HG03280 (cell line): ENCODE measurements at regions not wholly inside any gene's neighbourhood (a gene's known extent, or its start where the extent isn't known, plus 50 kb on each side); places are given as distances from the start of the nearest gene placed in this dataset.
"Not testable (repeated sequence)": the region's sequence is repeated elsewhere in the genome, so short reads cannot be mapped to it uniquely, and the experiment has no call there.

Source experiments
- ATAC-seq: cut with Tn5 transposase; IDR thresholded peaks from one replicate; pipeline ENCODE4 v1.9.1; 2021; ENCODE audit warnings: mild to moderate bottlenecking, moderate library complexity; ENCODE audit not compliant: unreplicated experiment

DNA sequence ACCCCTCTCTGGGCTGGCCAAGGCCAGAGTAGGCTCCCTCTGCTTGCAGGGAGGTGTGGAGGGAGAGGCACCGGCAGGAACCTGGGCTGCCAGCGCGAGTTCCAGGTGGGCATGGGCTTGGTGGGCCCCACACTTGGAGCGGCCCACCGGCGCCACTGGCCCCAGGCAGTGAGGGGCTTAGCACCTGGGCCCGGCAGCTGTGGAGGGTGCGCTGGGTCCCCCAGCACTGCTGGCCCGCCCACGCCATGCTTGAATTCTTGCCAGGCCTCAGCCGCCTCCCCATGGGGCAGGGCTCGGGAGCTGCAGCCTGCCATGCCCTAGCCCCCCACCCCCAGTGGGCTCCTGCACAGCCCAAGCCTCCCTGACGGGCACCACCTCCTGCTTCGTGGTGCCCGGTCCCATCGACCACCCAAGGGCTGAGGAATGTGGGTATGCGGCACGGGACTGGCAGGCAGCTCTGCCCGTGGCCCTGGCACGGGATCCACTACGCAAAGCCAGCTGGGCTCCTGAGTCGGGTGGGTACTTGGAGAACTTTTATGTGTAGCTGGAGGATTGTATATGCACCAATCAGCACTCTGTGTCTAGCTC, 1648.0 kb downstream of the OLFM4 start:
- no peak for ATAC-seq

DNA sequence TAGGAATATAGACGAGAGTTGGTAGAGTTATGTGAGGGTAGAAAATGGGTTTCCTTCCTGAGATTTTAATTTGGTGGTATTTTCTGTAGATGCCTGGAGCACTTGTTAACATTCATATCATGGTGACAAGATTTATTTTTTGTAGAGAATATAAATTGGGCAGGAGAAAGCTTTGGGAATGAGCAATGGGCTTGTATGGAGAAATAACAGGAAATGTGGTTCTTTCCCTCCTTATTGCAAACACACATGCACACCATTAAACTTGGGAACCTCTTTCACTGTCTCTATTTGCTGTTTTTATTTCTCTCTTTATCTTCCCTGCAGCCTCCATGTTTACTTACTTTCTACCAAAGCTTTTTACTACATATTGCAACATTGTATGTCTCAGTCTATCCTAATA, 1653.6 kb downstream of the OLFM4 start:
- ATAC-seq, result no peak

DNA sequence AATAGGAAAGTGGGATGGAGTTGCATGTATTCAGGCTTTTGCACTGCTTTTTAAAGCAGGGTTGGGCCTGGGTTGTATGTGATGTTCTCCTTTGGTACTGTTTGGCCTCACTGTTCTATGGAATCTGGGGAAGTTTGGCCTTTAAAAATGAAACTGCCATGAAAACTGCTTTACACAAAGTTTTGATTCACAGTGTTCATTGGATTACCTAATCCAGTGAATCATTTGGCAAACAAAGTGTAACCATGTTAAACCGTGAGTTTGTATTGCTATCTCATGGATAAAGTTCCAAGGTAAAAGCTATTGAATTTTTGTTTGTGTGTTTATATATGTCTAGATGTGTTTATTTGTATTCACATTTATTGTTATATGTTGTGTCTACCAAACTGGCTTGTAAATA, 1658.6 kb downstream of the OLFM4 start:
- ATAC-seq, result no peak

DNA sequence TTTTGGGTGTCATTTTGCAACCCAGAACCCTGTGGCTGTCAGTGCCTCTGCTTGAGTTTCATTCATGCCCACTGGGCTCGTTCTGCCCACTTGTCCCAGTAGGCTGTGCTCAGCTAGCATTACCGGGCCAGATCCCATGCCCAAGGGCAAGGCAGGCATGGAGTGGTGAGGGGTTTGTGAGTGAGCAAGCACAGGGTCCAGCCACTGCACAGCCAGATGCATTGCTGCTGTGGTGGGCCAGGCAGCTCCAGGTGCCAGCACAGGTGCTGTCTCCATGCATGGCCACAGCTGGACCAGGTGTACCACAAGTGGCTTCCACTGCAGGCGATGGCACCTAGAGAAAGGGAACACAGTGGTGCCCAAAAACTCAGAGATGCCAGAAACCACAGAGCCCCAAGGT, 1671.2 kb downstream of the OLFM4 start:
- ATAC-seq, result no peak

DNA sequence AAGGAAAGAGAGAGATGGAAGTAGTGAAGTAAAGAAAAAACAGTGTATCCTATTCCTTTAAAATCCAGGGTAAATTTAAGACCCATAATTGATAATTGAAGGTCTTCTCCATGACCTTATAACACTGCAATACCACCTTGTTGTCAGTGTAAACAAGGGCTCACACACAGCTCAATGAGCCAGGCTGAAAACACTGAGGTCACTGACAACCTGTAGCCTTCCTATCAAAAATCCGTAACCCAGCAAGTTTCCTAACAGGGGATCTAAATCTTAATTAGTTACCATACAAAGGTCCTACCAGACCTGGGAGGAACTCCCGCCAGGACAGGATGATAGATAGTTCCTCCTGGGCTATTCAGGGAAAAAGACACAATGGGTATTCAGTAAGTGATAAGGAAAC, 1677.1 kb downstream of the OLFM4 start:
- no peak for ATAC-seq

DNA sequence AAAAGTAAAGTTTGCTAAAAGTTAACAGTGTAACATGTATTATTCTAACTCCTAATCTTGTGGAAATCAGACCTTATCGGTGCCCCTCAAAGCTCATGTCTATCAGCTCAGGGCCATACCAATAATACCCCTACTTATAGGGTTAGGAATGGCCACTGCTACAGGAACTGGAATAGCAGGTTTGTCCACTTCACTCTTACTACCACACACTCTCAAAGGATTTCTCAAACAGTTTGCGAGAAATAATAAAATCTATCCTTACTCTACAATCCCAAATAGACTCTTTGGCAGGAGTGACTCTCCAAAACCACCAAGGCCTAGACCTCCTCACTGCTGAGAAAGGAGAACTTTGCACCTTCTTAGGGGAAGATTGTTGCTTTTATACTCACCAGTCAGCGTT, 1677.7 kb downstream of the OLFM4 start:
- ATAC-seq, result no peak

DNA sequence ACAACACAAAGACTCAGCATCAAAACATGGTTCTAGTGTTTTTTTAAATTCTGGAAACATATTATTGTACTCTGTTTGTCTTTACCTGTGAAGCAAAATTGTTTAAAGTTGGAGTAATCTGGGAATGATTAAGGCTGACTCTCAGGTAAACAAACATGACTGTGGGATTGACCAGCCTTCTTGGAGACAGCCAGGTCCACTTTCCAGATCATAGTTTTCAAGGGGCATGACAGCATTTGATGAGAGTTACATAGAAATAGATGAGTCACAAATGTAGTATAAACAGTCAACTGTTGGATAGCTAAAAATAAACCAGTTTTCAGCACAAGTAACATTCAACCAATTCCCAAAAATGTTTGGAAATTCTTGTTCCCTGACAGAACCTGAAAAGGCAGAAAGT, 1680.9 kb downstream of the OLFM4 start:
- ATAC-seq, result no peak

DNA sequence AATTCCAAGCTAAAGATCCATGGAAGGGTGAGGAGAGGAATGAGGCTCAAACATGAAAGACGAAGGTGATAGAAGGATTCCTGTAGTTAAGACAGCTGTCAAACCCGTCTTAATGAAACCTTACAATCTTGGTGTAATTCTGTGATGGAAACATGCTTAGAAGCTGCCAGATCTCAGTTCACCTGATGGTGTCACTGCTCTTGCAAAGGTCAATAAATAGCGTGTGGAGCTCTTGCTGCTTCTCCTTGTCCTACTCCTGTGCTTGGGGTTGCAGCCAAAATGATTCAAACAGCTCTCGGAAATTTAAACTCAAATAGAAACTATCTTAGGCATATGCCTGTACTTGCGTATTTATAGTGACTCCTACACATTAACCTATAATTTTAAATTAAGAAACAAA, 1705.0 kb downstream of the OLFM4 start:
- ATAC-seq, result no peak

DNA sequence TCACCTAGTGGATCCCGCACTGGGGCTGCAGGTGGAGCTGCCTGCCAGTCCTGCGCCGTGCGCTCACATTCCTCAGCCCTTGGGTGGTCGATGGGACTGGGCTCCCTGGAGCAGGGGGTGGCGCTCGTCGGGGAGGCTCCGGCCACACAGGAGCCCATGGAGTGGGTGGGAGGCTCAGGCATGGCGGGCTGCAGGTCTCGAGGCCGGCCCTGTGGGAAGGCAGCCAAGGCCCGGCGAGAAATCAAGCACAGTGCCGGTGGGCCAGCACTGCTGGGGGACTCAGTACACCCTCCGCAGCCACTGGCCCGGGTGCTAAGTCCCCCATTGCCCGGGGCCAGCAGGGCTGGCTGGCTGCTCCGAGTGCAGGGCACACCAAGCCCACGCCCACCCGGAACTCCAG, 1708.6 kb downstream of the OLFM4 start:
- ATAC-seq, result not testable (repeated sequence)

DNA sequence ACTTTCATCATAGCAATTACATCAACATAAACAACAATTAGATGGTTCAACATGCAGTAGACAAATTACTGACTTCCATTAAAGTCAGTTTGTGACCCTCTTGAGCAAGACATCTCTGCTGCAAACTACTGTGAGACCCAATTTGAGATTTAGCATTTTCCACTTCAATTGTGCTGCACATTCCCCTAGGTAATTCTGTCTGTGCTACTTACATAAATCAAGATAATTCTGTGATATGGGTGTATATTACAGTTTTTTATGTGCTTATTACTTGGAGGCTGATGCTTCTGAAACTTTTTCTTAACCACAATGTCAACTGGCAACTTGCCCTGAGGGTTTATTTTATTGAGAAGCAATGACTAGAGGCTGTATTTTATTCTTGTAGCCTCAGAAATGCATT, 1714.4 kb downstream of the OLFM4 start:
- ATAC-seq, result no peak

DNA sequence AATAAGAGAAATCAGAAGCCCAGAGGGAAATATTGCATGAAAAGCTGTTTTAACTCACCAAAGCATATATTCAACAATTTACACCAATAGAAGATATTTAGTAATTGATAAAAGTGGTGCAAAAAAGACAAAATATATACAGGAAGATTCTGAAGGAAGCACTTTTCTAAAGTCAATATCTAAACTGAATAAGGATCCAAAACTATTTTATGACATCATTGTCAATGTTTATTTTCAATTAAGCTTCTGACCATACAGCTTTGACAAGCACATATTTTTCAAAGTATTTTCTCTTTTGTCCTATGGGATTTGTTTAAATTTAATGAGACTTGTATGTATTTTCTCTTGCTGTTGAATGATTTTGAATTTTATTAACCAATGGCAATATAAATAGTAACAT, 1716.1 kb downstream of the OLFM4 start:
- ATAC-seq, result no peak

DNA sequence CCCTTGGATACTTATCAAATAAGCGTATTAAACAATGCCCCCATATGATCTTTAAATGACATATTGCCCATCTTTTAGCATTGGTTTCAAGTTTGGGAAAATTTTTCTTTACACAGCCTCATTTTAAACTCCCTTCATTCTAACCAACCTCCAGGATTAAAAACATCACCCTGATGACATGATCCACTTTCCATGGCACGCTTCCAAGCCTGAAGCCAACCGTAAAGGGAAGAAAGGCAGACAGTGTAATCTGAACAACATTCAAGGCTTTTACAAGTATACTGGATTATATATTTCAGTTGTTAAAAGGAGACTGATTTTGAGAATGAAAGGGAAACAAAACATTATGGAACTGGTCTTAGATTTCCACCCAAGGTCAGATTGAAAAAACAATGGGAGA, 1721.9 kb downstream of the OLFM4 start:
- no peak for ATAC-seq

DNA sequence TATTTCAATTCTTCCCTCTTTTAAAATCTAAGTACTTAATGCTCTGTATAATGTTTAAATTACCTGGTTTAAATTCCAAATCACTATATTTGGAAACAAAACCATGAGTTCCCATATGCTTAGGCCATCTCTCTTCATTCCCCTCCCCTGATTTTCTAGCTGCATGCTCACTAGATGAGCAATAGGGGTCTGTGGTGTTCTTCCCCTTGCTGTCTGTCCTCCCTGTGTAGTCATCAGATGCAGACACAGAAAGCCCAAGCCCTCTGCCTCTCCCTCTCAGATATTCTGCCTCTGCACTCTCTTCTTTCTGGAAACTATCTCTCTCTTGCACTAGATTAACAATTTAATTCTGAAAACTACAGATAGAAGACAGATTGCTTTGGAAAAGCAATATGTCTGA, 1730.2 kb downstream of the OLFM4 start:
- no peak for ATAC-seq

DNA sequence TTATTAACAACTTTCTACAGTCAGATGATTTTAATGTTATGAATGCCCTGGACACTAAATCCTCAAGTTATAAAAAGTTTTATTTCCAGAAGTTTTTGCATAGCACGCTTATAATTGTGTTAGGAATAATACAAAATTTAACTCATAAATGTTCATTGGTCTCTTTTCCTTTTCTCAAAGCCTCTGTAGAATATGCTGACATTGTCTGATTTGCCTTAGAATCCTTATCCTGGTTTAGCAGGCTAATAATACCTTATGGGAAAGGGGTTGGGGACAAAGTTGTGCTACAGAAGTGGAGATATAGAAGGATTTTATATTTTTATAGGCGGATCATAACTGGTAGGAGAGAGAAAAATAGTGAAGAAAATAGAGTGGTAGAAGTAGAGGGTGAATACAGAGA, 1739.6 kb downstream of the OLFM4 start:
- no peak for ATAC-seq

DNA sequence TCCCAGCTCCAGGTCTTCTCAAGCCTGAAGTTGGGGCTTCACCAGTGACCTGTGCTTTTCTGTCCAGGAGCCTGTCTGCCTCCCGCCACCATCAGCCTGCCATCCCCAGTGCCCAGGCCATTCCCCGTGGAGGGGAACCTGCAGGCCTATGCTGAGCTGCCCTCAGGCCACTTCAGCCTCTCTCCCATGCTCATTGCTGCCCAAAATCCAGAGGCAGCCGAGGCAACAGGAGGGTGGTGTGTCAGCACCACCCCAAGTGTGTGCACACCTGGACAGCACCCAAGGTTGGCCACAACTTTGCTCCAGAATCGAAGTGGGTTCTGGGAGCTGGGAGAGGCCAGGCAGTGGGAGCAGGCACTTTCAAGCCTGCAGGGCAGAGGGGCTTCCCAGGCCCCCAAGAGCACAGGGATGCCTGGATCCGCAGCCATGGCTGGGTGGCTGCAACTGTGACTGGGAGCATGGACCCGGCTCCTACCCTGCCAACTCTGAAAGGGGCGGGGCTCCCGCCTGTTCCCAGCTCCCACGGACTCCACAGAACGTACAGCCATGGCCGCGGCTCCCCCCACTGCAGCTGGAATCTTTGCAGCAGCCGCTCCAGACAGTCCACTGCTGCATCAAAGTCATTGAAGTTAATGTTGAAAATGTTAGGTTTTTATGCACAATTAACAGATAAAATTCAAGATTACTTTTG, 1747.0 kb downstream of the OLFM4 start:
- no peak for ATAC-seq

DNA sequence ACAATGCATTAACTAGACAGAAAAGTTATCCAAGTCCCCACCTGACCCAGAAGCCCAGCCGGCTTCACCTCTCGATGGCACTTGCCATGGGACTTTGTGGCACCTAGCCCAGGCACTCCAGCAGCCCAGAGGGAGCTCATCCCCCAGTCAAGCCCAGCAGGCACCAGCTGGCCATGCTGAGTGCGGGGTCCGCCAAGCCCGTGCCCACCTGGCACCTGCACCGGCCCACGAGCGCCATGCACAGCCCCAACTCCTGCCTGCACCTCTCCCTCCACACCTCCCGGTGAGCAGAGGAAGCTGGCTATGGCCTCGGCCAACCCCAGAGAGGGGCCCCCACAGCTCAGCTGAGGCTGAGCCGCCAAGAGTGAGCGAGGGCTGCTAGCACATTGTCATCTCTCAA, 1759.1 kb downstream of the OLFM4 start:
- no peak for ATAC-seq

DNA sequence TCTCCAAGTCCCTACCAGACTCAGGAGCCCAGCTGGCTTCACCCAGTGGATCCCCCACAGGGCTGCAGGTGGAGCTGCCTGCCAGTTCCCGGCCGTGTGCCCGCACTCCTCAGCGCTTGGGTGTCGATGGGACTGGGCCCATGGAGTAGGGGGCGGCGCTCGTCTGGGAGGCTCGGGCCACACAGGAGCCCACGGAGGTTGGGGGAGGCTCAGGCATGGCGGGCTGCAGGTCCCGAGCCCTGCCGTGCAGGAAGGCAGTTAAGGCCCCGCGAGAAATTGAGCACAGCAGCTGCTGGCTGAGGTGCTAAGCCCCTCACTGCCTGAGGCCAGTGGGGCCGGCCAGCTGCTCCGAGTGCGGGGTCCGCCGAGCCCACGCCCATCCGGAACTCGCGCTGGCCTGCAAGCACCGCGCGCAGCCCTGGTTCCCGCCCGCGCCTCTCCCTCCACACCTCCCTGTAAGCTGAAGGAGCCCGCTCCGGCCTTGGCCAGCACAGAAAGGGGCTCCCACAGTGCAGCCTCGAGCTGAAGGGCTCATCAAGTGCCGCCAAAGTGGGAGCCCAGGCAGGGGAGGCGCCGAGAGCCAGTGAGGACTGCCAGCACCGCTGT, 1771.1 kb downstream of the OLFM4 start:
- no peak for ATAC-seq

DNA sequence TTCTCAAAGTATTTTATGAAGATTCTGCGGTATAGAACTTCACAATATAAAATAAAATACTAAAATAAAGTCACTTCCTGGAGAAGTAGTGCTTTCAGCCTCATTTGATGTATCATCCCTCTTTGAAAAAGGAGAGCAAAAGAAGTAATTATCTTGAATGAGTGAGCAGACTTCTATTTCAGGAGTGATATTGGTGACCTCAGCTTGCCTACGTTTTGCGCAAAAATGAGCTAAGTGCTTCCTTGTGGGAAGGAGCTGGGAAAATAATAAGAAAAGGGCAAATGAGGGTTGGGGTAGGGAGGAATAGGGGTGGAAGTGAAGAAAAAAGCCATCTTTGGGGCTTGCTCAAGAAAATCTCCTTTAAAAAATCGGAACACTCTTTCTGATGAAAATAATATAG, 1773.6 kb downstream of the OLFM4 start:
- no peak for ATAC-seq

DNA sequence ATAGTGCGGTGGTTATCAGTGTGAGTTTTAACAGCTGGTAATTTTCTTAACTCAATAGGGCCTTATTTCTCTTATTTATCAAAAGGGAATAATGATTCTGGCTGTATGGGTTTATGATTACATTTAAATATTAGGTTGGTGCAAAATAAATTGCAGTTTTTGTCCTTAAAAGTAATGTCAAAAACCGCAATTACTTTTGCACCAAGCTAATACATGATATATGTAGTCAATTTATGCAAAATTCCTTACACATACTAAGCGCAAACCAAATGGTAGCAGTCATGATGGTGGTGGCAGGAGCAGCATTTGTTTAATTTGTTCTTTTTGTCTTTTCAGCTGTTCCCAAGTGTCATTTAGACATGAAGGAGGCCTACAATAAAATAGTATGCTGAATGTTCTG, 1777.1 kb downstream of the OLFM4 start:
- ATAC-seq, result no peak

DNA sequence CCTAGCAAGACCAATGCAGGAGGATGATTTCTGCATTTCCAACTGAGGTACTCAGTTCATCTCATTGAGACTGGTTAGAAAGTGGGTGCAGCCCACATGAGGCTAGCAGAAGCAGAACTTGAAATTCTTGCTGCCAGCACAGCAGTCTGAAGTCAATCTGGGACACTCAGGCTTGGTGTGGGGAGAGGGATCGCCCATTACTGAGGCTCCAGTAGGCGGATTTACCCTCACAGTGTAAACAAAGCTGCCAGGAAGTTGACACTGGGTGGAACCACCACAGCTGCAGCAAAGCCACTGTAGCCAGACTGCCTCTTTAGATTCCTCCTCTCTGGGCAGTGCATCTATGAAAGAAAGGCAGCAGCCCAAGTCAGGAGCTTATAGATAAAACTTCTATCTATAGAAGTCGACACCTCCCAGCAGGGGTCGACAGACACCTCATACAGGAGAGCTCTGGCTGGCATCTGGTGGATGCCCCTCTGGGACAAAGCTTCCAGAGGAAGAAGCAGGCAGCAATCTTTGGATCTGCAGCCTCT, 1793.4 kb downstream of the OLFM4 start:
- ATAC-seq, result not testable (repeated sequence)

DNA sequence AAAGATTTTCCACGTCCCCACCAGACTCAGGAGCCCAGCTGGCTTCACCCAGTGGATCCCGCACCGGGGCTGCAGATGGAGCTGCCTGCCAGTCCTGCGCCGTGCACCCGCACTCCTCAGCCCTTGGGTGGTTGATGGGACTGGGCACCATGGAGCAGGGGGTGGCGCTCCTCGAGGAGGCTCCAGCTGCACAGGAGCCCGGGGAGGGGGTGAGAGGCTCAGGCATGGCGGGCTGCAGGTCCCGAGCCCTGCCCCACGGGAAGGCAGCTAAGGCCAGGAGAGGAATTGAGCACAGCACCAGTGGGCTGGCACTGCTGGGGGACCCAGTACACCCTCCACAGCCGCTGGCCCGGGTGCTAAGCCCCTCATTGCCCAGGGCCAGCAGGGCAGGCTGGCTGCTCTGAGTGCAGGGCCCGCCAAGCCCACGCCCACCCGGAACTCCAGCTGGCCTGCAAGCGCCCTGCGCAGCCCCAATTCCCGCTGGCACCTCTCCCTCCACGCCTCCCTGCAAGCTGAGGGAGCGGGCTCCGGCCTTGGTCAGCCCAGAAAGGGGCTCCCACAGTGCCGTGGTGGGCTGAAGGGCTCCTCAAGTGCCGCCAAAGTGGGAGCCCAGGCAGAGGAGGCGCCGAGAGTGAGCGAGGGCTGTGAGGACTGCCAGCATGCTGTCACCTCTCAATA, 1800.9 kb downstream of the OLFM4 start:
- not testable (repeated sequence) for ATAC-seq

DNA sequence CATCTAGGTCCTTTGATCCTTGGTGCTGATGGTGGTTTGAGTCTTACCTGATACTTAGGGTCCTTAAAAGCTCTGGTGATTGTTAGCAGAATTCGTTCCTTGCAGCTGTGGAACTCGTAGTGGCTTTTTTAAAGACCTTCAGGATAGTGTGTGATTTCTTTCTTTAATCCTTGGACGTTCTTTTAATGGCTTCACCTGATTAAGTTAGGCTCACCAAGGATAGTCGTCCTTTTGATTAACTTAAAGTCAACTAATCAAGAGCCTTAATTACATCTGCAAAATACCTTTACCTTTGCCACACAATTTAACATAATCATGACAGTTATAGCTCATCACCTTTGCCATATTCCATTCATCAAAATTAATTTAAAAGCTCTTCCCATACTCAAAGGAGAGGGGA, 1807.7 kb downstream of the OLFM4 start:
- ATAC-seq, result no peak
